ENCODE measurements at regions not wholly inside any gene's neighbourhood (a gene's known extent, or its start where the extent isn't known, plus 50 kb on each side); places are given as distances from the start of the nearest gene placed in this dataset.

DNA sequence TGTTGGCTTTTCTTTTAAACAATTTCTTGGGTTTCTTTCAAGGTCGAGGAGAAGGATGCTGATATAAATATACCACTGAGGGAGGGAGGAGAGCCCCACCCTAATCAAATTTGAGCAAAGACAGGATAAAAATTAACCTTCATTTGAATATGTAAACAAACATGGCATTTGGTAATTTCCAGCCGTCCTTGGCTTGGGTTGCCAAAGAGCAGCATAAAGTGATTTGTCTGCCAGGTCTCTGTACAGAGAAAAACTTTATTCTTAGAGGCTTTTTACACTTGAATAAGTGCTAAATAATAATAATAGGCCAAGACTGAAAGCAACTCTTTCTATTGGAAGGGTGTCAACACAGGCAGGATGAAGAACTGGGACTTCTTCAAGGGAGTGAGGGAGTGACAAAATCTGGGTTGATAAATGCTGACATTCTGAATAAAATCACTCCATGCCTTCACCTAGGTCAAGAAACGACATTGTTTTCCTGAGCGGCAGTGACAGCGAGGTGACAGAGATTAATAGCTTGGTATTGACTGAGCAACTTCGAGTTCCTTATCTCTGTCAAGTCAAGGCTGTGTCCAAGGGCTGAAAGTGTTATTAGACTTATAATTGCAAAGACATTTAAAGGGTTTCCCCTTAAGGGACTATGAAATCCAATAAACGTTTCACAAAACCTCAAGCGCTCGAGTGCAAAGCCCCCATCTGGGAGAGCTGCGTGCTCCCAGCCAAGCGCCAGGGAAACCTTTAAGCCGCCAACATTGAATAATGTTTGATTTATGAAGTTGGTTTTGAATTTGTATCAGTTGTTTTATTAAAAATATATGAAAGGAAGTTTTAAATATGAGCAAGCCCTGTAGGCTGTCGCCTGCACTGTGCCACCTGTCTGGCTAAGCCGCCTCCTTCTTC lies 269.5 kb upstream of the N4BP1 start:
- DNase-seq = no peak

DNA sequence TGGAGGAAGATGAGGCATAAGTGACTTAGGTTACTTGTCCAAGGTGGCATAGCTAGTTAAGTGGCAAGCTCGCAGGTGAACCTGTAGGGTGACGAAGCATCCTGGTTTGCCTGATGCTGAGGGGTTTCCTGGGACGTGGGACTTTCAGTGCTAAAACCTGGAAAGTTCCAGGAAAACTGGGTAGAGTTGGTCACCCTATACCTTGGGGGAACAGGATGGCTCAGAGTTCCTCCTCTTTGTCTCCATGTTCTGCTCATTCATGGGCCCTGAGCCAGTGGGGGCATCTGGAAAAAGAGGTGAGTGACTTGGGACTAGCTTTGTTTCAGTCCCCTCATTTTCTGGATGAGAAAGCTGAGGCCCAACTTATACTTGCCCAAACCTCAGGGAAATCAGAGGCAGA lies 268.0 kb upstream of the N4BP1 start:
- DNase-seq = no peak

DNA sequence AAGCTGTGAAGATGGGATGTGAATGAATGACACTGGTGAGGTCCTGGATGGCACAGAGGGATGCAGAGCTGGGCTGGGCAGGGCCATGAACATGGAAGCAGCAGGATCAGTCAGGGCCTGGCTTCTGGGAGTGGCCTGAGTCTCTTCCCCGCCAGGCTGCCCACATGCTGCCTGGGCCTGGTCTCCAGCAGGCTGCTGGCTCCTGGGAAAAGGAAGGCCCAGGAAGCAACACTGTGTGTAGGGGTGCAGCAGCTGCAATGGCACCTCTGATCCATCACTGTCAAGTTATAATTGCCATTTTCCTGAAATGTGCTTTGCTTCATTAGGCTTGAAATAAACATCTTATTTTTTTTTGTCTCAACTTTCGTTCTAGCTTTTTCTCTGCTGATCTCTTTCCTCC lies 260.2 kb upstream of the N4BP1 start:
- DNase-seq = no peak

DNA sequence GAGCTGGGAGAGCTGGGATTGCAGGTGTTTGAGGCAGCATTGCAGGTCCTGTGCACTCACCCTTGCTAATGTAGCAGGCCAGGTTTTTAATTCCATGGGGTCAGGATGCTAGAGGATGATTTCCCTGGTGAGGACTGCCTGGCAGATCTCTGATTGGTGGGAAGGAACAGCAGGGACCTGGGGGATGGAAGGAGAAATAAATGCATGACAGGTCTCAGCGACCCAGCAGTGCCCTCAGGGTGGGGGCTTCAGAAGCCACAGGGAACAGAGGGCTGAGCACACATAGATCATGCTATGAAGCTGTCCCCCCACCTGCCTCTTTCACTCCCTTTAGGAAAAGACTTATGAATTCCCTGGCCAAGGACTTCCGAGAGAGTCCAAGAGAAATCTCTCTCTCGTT lies 255.5 kb upstream of the N4BP1 start:
- DNase-seq = no peak

DNA sequence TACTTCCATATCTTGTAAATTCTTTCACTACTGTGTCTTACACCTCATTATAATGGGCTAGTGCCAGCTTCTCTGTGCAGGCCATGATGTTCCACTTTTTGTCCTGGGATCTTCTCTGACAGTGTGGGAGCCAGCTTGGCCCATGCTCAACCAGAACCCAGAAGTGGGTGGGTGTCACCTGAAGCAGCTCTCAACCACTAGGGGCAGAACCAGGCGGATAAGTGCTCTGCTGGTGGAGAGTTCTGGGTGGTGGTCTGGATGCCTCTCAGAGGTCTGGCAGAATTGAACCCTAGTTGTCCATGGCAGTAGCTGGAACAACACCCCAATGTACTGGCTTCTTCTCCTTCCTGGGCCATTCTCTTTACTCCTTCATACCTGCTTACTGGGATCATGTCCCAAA lies 254.1 kb upstream of the N4BP1 start:
- DNase-seq = no peak

DNA sequence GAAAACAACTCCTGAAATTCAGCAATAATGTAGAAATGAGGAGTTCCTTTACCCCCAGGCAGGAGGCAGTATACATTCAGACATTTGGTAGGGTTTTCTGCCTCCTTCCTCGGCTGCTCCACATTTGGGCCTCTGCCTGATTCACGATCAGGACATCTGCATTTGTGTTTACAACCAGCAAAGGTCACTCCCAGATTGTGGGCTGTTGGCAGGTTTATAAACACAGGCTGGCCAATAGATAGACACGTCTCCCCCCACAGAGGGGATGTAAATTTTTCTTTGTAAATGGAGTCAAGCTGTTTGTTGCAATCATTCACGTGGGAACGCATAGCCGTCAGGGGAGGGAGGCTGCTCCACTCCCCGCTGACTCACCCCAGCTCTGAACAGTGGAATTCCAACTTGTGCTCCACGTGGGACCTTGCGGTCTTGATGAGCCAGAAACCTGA lies 252.1 kb upstream of the N4BP1 start:
- DNase-seq = no peak

DNA sequence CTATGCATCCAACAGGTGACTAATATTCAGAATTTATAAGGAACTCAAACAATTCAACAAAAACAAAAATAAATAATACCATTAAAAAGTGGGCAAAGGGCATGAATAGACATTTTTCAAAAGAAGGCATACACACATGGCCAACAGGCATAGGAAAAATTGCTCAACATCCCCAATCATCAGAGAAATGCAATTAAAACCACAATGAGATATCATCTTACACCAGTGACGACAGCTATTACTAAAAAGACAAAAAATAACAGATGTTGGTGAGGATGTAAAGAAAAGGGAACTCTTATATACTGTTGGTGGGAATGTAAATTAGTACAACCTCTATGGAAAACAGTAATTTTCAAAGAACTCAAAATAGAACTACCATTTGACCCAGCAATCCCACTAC lies 250.4 kb upstream of the N4BP1 start:
- no peak for DNase-seq

DNA sequence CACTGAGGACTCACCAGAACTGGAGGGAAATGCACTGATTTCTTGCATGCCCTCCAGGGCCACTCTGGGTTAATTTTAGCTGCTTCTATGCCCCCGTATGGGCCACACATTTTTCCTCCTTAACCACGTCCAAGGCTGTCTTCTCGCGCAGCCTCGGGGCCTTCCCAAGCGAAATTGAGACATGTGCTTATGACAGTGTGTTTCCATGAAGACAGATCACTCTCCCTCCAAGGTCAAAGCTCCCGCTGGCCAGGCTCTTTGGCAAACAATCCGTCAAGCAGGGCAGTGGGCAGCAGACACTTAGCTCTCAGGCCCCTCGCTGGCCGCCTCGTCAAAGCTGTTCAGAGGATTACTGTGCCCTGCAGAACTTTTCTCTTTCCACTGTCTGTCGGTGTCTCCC lies 243.0 kb upstream of the N4BP1 start:
- no peak for DNase-seq

DNA sequence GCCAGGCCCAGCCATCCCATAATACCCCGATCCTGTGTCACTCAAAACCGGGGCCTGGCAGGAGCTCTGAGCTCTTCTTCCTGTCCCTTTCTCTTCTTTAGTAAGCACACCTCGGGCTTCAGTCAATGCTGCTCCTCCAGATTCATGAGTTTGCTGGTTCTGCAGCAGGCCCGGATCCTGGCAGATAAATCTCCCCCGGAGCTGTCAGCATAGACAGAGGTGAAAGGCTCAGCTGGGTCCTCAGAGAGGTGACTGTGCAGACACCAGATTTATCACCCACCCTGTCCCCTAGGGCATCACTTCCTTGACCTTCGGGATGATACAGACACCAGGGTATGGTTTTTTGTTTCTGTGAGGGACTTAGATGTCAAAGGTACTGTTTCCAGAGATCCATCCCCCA lies 242.5 kb upstream of the N4BP1 start:
- no peak for DNase-seq

DNA sequence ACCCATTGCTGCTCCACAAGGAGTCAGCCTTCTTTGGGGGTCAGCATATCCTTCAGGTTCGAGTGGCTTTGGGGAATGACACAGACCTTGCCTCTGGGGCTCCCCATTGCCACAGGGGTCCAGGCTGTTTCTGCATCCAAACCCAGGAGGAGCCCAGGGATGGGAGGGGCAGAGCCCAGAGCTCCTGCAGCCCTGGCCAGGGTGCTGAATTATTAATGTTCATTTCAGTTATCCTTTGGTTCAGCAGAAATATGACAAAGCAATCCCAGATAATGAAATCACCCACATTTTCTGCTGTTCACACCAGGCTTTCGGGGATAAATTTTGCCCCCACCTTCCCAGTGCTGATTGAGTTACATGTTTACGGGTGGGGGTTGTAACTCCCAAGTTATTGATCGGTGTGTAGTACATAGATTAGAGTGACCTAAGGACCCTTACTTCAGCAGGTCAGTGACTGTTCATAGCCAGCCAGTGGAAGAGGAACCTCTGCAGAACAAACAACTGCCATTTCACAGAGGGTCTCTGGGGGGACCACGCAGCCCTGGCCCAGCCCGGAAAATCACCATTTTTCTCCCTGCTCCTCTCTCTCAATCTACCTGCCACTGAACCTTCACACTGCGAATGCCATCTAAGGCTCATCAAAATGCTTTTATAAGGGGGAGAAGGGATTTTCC lies 240.3 kb upstream of the N4BP1 start:
- DNase-seq = no peak

DNA sequence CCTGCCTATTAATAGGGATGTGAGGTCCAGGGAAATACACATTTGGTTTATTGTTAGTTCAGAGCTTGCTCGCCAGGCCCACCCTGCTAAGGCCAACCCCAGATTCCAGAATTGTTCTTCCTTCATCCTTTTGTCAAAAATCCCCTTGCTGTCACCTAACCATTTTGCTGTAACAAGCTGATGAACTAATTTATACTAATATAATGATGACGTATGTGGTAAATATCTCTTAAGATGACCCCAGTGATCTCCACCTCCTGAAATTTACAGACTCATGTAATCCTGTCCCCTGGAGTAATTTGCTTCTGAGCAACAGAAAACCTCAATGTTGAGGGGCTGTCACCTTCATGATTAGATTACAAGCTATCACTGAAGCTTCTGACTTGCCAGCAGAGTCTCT lies 236.3 kb upstream of the N4BP1 start:
- DNase-seq = no peak

DNA sequence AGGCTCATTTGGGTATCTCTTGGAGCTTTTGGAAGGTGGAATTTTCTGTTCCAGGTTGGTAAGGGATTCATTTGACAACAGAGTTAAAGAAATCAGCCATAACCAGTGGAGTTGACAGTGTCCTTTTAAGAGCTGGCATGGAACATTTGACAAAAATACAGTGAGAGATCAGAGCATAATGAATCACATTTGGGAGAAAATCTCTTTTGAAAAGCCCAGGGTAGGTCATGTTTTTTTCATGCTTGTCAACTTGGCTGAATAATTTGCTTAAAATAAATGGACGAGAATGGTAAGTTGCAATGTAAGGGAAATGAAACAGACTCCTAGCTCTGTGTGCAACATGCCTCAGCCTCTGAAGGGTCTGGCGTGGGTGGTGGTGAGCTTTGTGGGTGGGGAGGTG lies 235.3 kb upstream of the N4BP1 start:
- no peak for DNase-seq

DNA sequence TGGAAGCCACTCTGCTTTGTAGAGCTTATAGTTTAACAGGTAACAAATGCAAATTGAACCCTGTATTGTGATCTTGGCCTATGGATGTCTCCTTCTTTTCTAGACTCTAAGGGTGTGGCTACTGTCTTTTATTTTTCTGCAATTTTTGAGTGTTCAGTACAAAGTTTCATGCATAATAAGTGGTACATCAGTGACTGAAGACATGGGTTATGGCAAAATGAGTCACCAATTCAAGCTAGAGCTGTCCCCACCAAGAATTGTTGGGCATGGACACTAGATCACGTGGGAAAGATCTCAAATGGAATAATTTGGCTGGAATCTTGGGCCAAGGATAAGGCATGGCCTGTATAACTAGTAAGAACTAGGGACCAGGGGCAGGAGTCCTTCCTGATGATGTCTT lies 228.4 kb upstream of the N4BP1 start:
- no peak for DNase-seq

DNA sequence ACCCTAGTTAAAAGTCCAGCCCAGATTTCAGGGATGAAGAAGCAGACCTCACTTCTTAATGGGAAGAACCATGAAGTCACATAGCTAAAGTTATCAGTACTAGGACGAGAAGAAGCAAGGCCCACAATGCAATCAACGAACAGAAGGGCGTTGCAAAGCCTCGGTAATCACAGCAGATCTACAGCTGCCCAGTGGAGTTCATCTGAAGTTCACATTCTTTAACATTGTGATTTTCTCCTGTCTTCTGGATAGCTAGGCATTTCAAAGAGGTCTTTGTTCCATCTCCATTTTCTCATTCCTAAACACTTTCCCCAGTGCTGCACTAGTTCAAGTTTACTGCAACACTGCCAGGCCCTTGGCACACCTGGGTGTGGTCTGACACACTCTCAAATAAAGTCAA lies 226.7 kb upstream of the N4BP1 start:
- no peak for DNase-seq

DNA sequence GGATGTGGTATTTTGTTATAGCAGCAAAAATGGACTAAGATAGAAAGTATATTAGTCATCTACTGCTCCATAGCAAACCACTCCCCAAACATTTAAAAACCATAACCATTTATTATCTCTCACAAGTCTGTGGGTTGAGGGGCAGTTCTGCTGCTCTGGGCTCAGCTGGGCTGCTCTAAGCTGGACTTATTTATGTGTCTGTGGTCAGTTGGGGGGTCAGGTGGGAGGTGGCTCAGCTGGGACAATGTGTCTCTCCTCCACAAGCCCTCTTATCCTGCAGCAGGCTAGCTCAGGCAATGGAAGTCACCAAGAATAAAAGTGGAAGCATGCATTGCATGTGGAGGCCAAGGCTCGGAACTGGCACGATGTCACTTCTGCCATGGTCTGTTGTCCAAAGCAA lies 226.1 kb upstream of the N4BP1 start:
- DNase-seq = no peak

DNA sequence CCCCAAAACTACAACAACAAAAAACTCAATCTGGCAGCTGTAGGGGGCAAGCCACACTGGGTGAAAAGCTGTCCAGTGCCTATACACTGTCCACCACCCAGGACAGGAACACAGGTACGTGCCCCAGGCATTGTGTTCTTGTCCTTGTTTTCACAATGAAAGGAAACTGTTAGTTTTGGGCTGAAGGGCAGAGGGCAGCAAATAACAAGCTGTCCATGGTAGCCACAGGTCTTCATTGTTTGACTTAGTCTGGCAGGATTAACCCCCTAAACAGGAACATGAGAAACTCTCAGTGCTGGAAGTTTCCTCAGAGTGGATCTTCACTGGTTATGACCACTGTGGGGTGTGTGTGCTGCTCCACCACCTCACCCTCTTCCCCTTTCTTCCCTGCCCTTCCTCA lies 224.6 kb upstream of the N4BP1 start:
- no peak for DNase-seq

DNA sequence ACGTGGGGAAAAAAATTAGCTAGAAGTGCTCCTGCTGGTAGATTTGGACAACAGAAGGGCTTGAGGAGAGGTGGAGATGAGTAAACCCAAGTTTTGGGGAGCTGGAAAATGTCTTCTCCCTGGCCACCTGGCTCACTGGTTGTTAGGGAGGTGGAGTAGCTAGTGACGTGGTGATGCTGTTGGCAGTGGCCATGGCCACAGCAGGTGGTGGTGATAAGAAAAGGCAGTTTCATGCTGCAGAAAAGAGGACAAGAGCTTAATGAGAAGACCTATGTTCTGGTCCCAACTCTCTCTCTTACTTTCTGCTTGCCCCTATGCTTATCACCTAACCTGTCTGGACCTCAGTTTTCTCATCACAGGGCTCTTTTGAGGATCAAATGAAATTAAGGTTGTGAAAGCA lies 223.5 kb upstream of the N4BP1 start:
- DNase-seq = no peak

DNA sequence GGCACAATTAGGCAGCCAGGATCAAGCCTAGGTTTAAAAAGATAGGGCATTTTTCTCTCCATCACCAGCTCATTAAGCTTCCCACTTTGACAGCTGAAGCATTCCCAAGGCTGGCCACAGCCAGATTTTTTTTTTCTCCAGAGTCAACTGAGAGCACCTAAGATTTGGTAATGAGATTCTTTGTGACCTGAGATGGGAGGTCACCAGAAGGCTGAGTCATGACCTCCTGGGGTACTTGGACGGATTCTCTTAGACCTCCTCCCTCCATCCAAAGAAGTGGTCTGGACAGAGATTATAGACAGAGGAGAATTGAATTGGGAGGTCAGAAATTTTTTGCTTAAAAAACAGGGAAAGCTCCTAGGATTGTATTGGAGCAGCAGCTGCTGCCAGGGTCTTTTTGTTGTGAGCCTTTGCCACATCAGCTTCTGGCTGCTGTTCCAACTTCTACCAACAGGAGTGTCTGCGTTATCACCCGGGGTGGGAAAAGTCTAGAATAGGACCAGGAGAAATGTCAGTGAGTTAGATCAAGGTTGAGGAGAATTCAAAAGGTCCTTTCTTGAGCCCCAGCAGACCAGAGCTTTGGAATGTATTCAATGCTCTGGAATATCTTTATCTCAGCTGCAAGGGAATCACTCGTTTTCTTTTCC lies 221.2 kb upstream of the N4BP1 start:
- DNase-seq = no peak

DNA sequence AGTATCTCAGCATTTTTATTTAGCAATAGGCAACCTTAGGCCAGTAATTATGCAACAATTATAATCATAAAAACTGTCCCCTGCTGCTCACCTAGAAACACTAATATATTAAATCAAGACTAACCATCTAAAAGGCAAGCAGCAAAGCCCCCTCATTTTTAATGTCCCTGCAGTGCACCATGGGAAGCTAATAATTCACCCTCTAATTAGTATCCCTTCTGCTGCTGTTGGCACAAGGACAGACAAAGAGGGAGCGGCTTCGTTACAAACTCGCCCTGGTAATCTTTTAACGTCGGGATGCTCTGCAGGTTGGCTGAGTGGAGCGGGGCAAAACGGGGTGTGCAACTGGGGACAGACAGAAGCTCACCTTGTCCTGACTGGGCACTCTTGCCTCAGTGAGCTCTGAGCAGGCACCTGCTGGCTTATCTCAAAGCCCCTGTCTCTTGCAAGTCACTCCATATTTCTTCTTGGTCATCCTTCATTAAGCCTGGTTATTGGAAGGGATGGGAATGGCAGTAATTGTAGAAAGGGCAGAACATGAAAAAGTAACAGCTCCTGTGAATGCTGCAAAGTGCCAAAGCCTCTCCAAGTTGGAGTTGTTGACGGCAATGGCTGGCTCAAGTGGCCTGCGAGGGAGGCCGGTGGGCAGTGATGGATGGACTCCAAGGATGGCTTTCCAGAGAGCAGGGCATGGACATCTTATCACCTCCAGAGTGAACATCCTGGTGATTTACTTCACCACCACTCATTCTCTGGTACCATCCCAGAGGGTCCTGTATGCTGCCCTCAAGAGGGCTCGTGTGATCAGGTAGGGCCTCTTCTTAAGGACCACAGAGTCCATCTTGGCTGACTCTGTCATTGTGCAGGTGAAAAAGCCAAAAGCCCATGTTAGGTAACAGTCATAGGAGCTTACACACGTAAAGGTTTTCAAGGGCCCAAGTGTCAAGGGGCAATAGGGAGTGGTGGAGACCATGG lies 219.6 kb upstream of the N4BP1 start:
- DNase-seq = no peak

DNA sequence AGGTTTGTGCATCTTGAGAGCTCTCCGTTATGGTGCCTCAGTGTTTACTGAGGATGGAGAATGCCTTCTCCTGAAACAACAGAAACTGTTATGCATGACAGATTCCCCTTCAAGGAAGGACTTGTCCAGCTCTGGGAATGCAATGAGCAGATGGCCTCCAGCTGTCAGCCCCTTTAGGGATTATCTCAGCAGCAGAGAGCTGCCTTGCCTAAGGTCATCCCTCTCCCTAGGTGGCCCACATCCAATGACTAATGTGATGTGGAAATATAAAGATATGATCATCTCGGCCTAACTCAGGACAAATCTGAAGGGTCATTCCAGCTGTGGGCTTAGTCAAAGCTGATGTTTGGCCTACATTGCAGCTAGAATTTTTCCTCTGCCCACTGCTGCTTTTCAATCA lies 214.3 kb upstream of the N4BP1 start:
- DNase-seq = no peak

DNA sequence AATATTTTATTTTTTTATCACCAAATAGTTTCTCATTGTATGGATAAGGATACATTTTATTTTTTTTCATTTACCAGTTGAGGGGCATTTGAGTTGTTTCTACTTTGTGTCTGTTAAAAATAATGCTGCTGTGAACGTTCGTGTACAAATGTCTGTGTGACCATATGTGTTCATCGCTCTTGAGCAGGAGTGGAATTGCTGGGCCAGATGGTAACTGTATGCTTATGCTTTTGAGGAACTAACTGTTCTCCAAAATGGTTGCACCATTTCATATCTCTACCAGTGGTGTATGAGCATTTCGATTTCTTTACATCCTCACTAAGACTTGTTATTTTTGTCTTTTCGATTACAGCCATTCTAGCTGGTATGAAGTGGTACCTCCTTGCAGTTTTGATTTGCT lies 212.5 kb upstream of the N4BP1 start:
- DNase-seq = no peak

DNA sequence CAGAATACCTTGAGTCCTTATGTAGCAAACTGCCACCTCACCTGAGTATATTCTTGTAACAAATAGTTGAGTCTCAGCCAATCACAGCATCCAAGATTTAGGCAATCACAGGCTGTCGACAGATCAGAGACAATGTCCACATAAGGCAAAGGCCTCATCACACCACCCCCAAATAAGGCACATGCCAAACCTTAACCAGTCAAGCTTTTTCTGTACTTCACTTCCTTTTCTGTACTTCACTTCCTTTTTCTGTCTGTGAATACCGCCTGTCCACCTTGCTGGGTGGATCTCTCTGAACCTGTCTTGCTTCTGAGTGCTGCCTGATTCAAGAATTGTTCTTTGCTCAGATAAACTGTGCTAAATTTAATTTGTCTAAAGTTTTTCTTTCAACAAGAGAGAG lies 210.4 kb upstream of the N4BP1 start:
- DNase-seq = no peak

DNA sequence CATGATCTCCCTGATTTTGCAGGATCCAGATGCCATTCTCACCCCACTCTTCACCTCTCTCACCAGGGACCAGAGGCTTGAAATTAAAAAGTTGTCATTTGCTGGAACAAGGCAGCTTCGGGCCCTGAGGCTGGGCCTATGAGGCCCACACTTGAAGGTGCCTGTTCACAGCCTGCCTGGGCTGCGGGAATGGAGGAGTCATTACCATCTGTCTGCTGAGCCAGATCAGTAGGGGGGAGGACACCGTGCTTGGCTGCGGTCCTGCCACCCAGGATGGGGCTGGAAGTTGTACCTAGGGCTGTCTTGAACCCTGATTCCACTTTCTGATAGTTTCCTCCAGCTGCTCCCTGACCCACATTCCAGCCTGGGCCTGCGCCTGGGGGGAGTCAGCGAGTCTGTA lies 208.3 kb upstream of the N4BP1 start:
- no peak for DNase-seq
